ENCODE measurements at regions not wholly inside any gene's neighbourhood (a gene's known extent, or its start where the extent isn't known, plus 50 kb on each side); places are given as distances from the start of the nearest gene placed in this dataset.

DNA sequence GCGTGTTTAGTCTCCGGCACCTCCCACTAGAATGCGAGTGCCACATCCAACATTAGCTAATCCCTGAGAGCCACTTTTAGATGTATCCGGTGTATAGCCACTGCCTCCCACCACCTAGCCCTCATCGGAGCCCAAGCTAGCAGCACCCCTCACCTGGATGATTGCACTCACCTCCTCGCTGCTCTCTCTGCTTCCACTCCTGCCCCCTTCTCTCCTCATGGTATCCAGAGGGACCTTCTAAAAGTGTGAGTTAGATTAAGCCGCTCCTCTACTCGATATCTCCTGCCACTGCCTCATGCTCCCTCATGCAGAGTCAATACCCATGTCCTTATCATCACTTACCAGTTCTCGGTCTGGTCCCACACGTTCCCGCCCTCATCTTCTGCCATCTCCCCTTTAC, 125.3 kb downstream of the RAB11FIP2 start:
- SMC1A ChIA-PET (ENCODE audit: uncharacterized antibody, unreplicated experiment), result no interaction called here
- no peak overlapping the region for H2AFZ ChIP-seq (ENCODE audit: control insufficient read depth, low read depth, low read length)
- POLR2A ChIA-PET, result no interaction called here
- TF ChIP-seq, protein P1, sequence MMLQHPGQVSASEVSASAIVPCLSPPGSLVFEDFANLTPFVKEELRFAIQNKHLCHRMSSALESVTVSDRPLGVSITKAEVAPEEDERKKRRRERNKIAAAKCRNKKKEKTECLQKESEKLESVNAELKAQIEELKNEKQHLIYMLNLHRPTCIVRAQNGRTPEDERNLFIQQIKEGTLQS (IDR thresholded peaks at IDR 0.05; ENCODE audit: borderline replicate concordance, extremely low read depth, low read depth, low read length), result no peak
- TF ChIP-seq TARDBP (IDR thresholded peaks at IDR 0.05; ENCODE audit: borderline replicate concordance) (no peak), HSF1 (IDR thresholded peaks at IDR 0.05; ENCODE audit: low read depth, low read length) (no peak), EED (IDR thresholded peaks at IDR 0.05; ENCODE audit: low read depth) (no peak), LARP7 (IDR thresholded peaks at IDR 0.05) (no peak)
- TF ChIP-seq, protein P2, sequence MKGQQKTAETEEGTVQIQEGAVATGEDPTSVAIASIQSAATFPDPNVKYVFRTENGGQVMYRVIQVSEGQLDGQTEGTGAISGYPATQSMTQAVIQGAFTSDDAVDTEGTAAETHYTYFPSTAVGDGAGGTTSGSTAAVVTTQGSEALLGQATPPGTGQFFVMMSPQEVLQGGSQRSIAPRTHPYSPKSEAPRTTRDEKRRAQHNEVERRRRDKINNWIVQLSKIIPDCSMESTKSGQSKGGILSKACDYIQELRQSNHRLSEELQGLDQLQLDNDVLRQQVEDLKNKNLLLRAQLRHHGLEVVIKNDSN (IDR thresholded peaks at IDR 0.05; ENCODE audit: borderline replicate concordance, extremely low read length, insufficient read depth, low read depth, low read length), result no peak
- no peaks in the 10 kb centered on the region for H3K79me2 ChIP-seq (ENCODE audit: control insufficient read depth, insufficient read depth, low read length)
- WGBS (ENCODE audit: insufficient coverage, insufficient replicate concordance, low lambda C conversion rate, missing lambda C conversion rate), result 49% methylated on average over 11 of the region's 11 CpGs
- in situ Hi-C loops (cut with MboI) (no loop called here), intact Hi-C loops (cut with micrococcal nuclease; ENCODE audit: unreplicated experiment) (no loop called here)
- no TSS peak for BruUV-seq (replicated peaks)
- no peaks in the 10 kb centered on the region for H3K36me3 ChIP-seq (ENCODE audit: control insufficient read depth in 2 of 2, insufficient read depth in 2 of 2, low read length in 1 of 2)
- no peaks in the 10 kb centered on the region for H3K27me3 ChIP-seq (replicated peaks in 1 of 2; ENCODE audit: control insufficient read depth in 2 of 2, insufficient read depth in 2 of 2, low read length in 1 of 2)
- no peak overlapping the region for H3K4me3 ChIP-seq
- no peaks in the 10 kb centered on the region for H3K4me1 ChIP-seq (ENCODE audit: control insufficient read depth, insufficient read depth, low read length)
- no peak overlapping the region for H3K4me2 ChIP-seq (ENCODE audit: control insufficient read depth, insufficient read depth)
- no peak overlapping the region for H3K9ac ChIP-seq (ENCODE audit: control insufficient read depth, insufficient read depth, low read length)
- H4K20me1 ChIP-seq (ENCODE audit: control insufficient read depth, insufficient read depth), result no peaks in the 10 kb centered on the region
- RAD21 ChIA-PET (ENCODE audit: unreplicated experiment), result no interaction called here
- no peaks in the 10 kb centered on the region for H3K9me3 ChIP-seq (replicated peaks; ENCODE audit: control insufficient read depth, insufficient read depth, low read length)
- FAIRE-seq (no peak), DNase-seq (ENCODE audit: low read depth, low spot score) (no peak), ATAC-seq (no peak)
- CTCF ChIA-PET, result interaction anchor here (0.7 kb wide), 1 partner anchor 21 kb away, joined by 3 read pairs; no protein-coding TSS in a partner anchor
- no peak overlapping the region for H3K27ac ChIP-seq (ENCODE audit: control insufficient read depth, insufficient read depth)

Measured in GM12878 (cell line).